ENCODE measurements at regions not wholly inside any gene's neighbourhood (a gene's known extent, or its start where the extent isn't known, plus 50 kb on each side); places are given as distances from the start of the nearest gene placed in this dataset.

DNA sequence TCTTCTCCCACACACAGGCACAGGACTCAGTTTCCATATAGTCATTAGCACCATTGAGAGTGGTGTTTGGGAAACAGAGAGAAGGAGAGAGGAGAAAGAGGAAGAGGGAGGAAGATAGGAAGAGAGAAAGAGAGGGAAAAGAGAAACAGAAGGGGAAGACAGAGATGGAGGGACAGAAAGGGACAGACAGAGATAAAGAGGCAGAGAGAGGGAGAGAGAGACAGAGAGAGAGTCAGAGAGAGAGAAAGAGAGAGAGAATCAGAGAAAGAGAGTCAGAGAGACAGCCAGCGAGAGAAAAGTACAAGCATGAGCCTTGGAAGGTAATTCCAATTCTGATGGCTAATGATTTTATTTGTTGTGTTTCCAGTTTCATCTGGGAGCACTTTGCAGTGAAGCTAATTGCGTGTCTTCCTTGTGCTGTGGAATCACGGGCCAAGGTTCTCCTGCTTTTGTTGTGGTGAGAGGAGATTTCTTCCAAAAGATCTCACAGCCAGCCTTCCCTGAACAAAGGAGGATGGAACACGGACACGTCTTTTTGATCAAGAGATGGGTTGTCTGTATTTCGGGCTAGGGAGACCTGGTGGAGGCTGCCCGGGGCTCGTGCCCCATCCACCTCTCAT lies 153.6 kb upstream of the TWIST2 start:
- TF ChIP-seq EP300 (IDR thresholded peaks at IDR 0.05), result no peak
- TF ChIP-seq, protein P1, sequence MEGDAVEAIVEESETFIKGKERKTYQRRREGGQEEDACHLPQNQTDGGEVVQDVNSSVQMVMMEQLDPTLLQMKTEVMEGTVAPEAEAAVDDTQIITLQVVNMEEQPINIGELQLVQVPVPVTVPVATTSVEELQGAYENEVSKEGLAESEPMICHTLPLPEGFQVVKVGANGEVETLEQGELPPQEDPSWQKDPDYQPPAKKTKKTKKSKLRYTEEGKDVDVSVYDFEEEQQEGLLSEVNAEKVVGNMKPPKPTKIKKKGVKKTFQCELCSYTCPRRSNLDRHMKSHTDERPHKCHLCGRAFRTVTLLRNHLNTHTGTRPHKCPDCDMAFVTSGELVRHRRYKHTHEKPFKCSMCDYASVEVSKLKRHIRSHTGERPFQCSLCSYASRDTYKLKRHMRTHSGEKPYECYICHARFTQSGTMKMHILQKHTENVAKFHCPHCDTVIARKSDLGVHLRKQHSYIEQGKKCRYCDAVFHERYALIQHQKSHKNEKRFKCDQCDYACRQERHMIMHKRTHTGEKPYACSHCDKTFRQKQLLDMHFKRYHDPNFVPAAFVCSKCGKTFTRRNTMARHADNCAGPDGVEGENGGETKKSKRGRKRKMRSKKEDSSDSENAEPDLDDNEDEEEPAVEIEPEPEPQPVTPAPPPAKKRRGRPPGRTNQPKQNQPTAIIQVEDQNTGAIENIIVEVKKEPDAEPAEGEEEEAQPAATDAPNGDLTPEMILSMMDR (IDR thresholded peaks at IDR 0.05), result no peak
- TF ChIP-seq POLR2A (IDR thresholded peaks at IDR 0.05), result no peak

Measured in tibial nerve (tissue), 4 donors.